ENCODE measurements at regions not wholly inside any gene's neighbourhood (a gene's known extent, or its start where the extent isn't known, plus 50 kb on each side); places are given as distances from the start of the nearest gene placed in this dataset.

- H3K9me3 Mint-ChIP-seq: no peaks in the 10 kb centered on the region
Observed at GRCh38 chr17:63275971-63276745, 169.9 kb downstream of the CYB561 start.

GRCh38 chr17:63276821-63277220, 169.3 kb downstream of the CYB561 start:
- POLR2A ChIA-PET: interaction anchor here (0.7 kb wide), 1 partner anchor 19 kb away, joined by 6 read pairs; no protein-coding TSS in a partner anchor
- H3K27me3 Mint-ChIP-seq: no peaks in the 10 kb centered on the region
- Histone ChIP-seq H3K36me3 (ENCODE audit: insufficient read depth, low read length) (no peaks in the 10 kb centered on the region), H3K4me1 (ENCODE audit: insufficient read depth, low read length) (no peaks in the 10 kb centered on the region), H3K27me3 (ENCODE audit: insufficient read depth, low read length, poor library complexity, severe bottlenecking) (no peaks in the 10 kb centered on the region), H3K4me3 (ENCODE audit: low read length) (no peak overlapping the region), H3K9me3 (ENCODE audit: low read length) (no peaks in the 10 kb centered on the region), H3K27ac (ENCODE audit: low read depth, low read length) (no peak overlapping the region)
- H3K9me3 Mint-ChIP-seq: no peaks in the 10 kb centered on the region
- no peak overlapping the region for H3K4me3 Mint-ChIP-seq
- no peaks in the 10 kb centered on the region for H3K4me1 Mint-ChIP-seq
- H3K27ac Mint-ChIP-seq: no peak overlapping the region
- no peak for DNase-seq
- peaks cover 2 to 17% (median 3%) of the 10 kb centered on the region in 3 donors for H3K36me3 Mint-ChIP-seq
- CTCF ChIA-PET: no interaction called here

More at GRCh38 chr17:63275971-63276745, 169.9 kb downstream of the CYB561 start:
- no peak overlapping the region for H3K27ac ChIP-seq (ENCODE audit: low read depth, low read length)
- Mint-ChIP-seq H3K4me3 (no peak overlapping the region), H3K4me1 (no peaks in the 10 kb centered on the region), H3K27me3 (no peaks in the 10 kb centered on the region), H3K27ac (no peak overlapping the region), H3K36me3 (peaks cover 1 to 11% (median 2%) of the 10 kb centered on the region in 3 donors)
- H3K36me3 ChIP-seq (ENCODE audit: insufficient read depth, low read length): no peaks in the 10 kb centered on the region
- H3K4me3 ChIP-seq (ENCODE audit: low read length): no peak overlapping the region
- ChIA-PET POLR2A (interaction anchor here (0.7 kb wide), 1 partner anchor 19 kb away, joined by 6 read pairs; no protein-coding TSS in a partner anchor), CTCF (no interaction called here)
- H3K9me3 ChIP-seq (ENCODE audit: low read length): no peaks in the 10 kb centered on the region
- H3K4me1 ChIP-seq (ENCODE audit: insufficient read depth, low read length): no peaks in the 10 kb centered on the region
- no peaks in the 10 kb centered on the region for H3K27me3 ChIP-seq (ENCODE audit: insufficient read depth, low read length, poor library complexity, severe bottlenecking)
- no peak for DNase-seq

GRCh38 chr17:63277629-63278028, 168.5 kb downstream of the CYB561 start:
- Mint-ChIP-seq H3K36me3 (peaks cover 0 to 21% (median 6%) of the 10 kb centered on the region in 3 donors), H3K4me3 (no peak overlapping the region), H3K27me3 (no peaks in the 10 kb centered on the region), H3K9me3 (no peaks in the 10 kb centered on the region), H3K27ac (no peak overlapping the region), H3K4me1 (no peaks in the 10 kb centered on the region)
- no peaks in the 10 kb centered on the region for H3K9me3 ChIP-seq (ENCODE audit: low read length)
- H3K4me3 ChIP-seq (ENCODE audit: low read length): no peak overlapping the region
- no peaks in the 10 kb centered on the region for H3K4me1 ChIP-seq (ENCODE audit: insufficient read depth, low read length)
- ChIA-PET POLR2A (no interaction called here), CTCF (no interaction called here)
- no peak for DNase-seq
- H3K27me3 ChIP-seq (ENCODE audit: insufficient read depth, low read length, poor library complexity, severe bottlenecking): no peaks in the 10 kb centered on the region
- no peak overlapping the region for H3K27ac ChIP-seq (ENCODE audit: low read depth, low read length)
- no peaks in the 10 kb centered on the region for H3K36me3 ChIP-seq (ENCODE audit: insufficient read depth, low read length)

GRCh38 chr17:63278728-63279442, 167.2 kb downstream of the CYB561 start:
- no peaks in the 10 kb centered on the region for H3K4me1 ChIP-seq (ENCODE audit: insufficient read depth, low read length)
- POLR2A ChIA-PET: no interaction called here
- H3K9me3 ChIP-seq (ENCODE audit: low read length): no peaks in the 10 kb centered on the region
- H3K27ac ChIP-seq (ENCODE audit: low read depth, low read length): no peak overlapping the region
- no peaks in the 10 kb centered on the region for H3K36me3 ChIP-seq (ENCODE audit: insufficient read depth, low read length)
- no peak overlapping the region for H3K4me3 ChIP-seq (ENCODE audit: low read length)
- Mint-ChIP-seq H3K36me3 (peaks cover 0 to 29% (median 7%) of the 10 kb centered on the region in 3 donors), H3K27ac (no peak overlapping the region), H3K27me3 (no peaks in the 10 kb centered on the region), H3K9me3 (peaks cover 0 to 4% (median 3%) of the 10 kb centered on the region in 5 donors), H3K4me1 (no peaks in the 10 kb centered on the region), H3K4me3 (no peak overlapping the region)
- CTCF ChIA-PET: no interaction called here
- no peak for DNase-seq
- H3K27me3 ChIP-seq (ENCODE audit: insufficient read depth, low read length, poor library complexity, severe bottlenecking): no peaks in the 10 kb centered on the region

GRCh38 chr17:63279498-63280230, 166.4 kb downstream of the CYB561 start:
- Mint-ChIP-seq H3K4me1 (no peaks in the 10 kb centered on the region), H3K36me3 (peaks cover 0 to 37% (median 7%) of the 10 kb centered on the region in 3 donors), H3K27me3 (no peaks in the 10 kb centered on the region), H3K27ac (no peak overlapping the region), H3K9me3 (peaks cover 0 to 9% (median 8%) of the 10 kb centered on the region in 5 donors), H3K4me3 (no peak overlapping the region)
- no peaks in the 10 kb centered on the region for H3K4me1 ChIP-seq (ENCODE audit: insufficient read depth, low read length)
- DNase-seq: no peak
- H3K27ac ChIP-seq (ENCODE audit: low read depth, low read length): no peak overlapping the region
- no peaks in the 10 kb centered on the region for H3K27me3 ChIP-seq (ENCODE audit: insufficient read depth, low read length, poor library complexity, severe bottlenecking)
- POLR2A ChIA-PET: no interaction called here
- CTCF ChIA-PET: no interaction called here
- no peaks in the 10 kb centered on the region for H3K9me3 ChIP-seq (ENCODE audit: low read length)
- H3K36me3 ChIP-seq (ENCODE audit: insufficient read depth, low read length): no peaks in the 10 kb centered on the region
- H3K4me3 ChIP-seq (ENCODE audit: low read length): no peak overlapping the region

- DNase-seq: no peak
- Histone ChIP-seq H3K27ac (ENCODE audit: low read depth, low read length) (no peak overlapping the region), H3K4me3 (ENCODE audit: low read length) (no peak overlapping the region), H3K4me1 (ENCODE audit: insufficient read depth, low read length) (no peaks in the 10 kb centered on the region), H3K9me3 (ENCODE audit: low read length) (peaks cover 6% of the 10 kb centered on the region), H3K36me3 (ENCODE audit: insufficient read depth, low read length) (no peaks in the 10 kb centered on the region), H3K27me3 (ENCODE audit: insufficient read depth, low read length, poor library complexity, severe bottlenecking) (no peaks in the 10 kb centered on the region)
- no peak overlapping the region for H3K4me3 Mint-ChIP-seq
- ChIA-PET CTCF (no interaction called here), POLR2A (no interaction called here)
- no peaks in the 10 kb centered on the region for H3K27me3 Mint-ChIP-seq
- peaks cover 0 to 61% (median 23%) of the 10 kb centered on the region in 3 donors for H3K36me3 Mint-ChIP-seq
- H3K4me1 Mint-ChIP-seq: no peaks in the 10 kb centered on the region
- H3K27ac Mint-ChIP-seq: no peak overlapping the region
- H3K9me3 Mint-ChIP-seq: peaks cover 19 to 34% (median 29%) of the 10 kb centered on the region in 5 donors
Observed at GRCh38 chr17:63282455-63282854, 163.7 kb downstream of the CYB561 start.

GRCh38 chr17:63285551-63285950, 160.6 kb downstream of the CYB561 start:
- no peaks in the 10 kb centered on the region for H3K4me1 ChIP-seq (ENCODE audit: insufficient read depth, low read length)
- POLR2A ChIA-PET: no interaction called here

GRCh38 chr17:63286254-63286653, 159.9 kb downstream of the CYB561 start:
- Histone ChIP-seq H3K36me3 (ENCODE audit: insufficient read depth, low read length) (no peaks in the 10 kb centered on the region), H3K9me3 (ENCODE audit: low read length) (peaks cover 6% of the 10 kb centered on the region), H3K27me3 (ENCODE audit: insufficient read depth, low read length, poor library complexity, severe bottlenecking) (no peaks in the 10 kb centered on the region), H3K4me3 (ENCODE audit: low read length) (no peak overlapping the region), H3K27ac (ENCODE audit: low read depth, low read length) (no peak overlapping the region), H3K4me1 (ENCODE audit: insufficient read depth, low read length) (no peaks in the 10 kb centered on the region)
- no peak overlapping the region for H3K4me3 Mint-ChIP-seq
- H3K27me3 Mint-ChIP-seq: no peaks in the 10 kb centered on the region
- POLR2A ChIA-PET: no interaction called here
- H3K27ac Mint-ChIP-seq: no peak overlapping the region
- H3K36me3 Mint-ChIP-seq: peaks cover 5 to 78% (median 33%) of the 10 kb centered on the region in 3 donors
- no peak for DNase-seq
- no peaks in the 10 kb centered on the region for H3K4me1 Mint-ChIP-seq
- peaks cover 22 to 34% (median 34%) of the 10 kb centered on the region in 5 donors for H3K9me3 Mint-ChIP-seq
- CTCF ChIA-PET: no interaction called here

More at GRCh38 chr17:63285551-63285950, 160.6 kb downstream of the CYB561 start:
- H3K27me3 Mint-ChIP-seq: no peaks in the 10 kb centered on the region
- no peak overlapping the region for H3K27ac Mint-ChIP-seq
- peaks cover 22 to 34% (median 34%) of the 10 kb centered on the region in 5 donors for H3K9me3 Mint-ChIP-seq
- no peaks in the 10 kb centered on the region for H3K4me1 Mint-ChIP-seq
- Histone ChIP-seq H3K36me3 (ENCODE audit: insufficient read depth, low read length) (no peaks in the 10 kb centered on the region), H3K4me3 (ENCODE audit: low read length) (no peak overlapping the region), H3K27me3 (ENCODE audit: insufficient read depth, low read length, poor library complexity, severe bottlenecking) (no peaks in the 10 kb centered on the region), H3K9me3 (ENCODE audit: low read length) (peaks cover 6% of the 10 kb centered on the region), H3K27ac (ENCODE audit: low read depth, low read length) (no peak overlapping the region)
- H3K36me3 Mint-ChIP-seq: peaks cover 5 to 75% (median 33%) of the 10 kb centered on the region in 3 donors
- H3K4me3 Mint-ChIP-seq: no peak overlapping the region
- CTCF ChIA-PET: no interaction called here
- no peak for DNase-seq

Measured in CD8-positive, alpha-beta memory T cell (primary cell).